H54 (cell line): ENCODE measurements at regions not wholly inside any gene's neighbourhood (a gene's known extent, or its start where the extent isn't known, plus 50 kb on each side); places are given as distances from the start of the nearest gene placed in this dataset.

Experiments
- DNase-seq: peaks from one replicate; pipeline ENCODE4 v3.0.0; 2011; ENCODE audit warnings: low spot score, mixed read lengths; ENCODE audit not compliant: insufficient read length
- FAIRE-seq: peaks from 3 replicates; lab custom pipeline; 2011; peaks lifted over from hg19 to GRCh38; lab: Jason Lieb, UNC
- POLR2A ChIP-seq: IDR thresholded peaks from 2 replicates; pipeline ENCODE4 v1.6.1; 2011; ENCODE audit warnings: low read depth, mild to moderate bottlenecking, low read length

- FAIRE-seq (no peak), DNase-seq (no peak)
- TF ChIP-seq POLR2A, result no peak
Measured at GRCh38 chr17:79405823-79406222, 205.0 kb downstream of the RBFOX3 start.

- DNase-seq (no peak), FAIRE-seq (no peak)
- TF ChIP-seq POLR2A, result no peak
Measured at GRCh38 chr17:79404136-79404911, 206.5 kb downstream of the RBFOX3 start.

- FAIRE-seq (no peak), DNase-seq (no peak)
- no peak for TF ChIP-seq POLR2A
Measured at GRCh38 chr17:79401704-79402674, 208.9 kb downstream of the RBFOX3 start.

- no peak for TF ChIP-seq POLR2A
- DNase-seq, result peak; percentile 85
- FAIRE-seq, result no peak
Measured at GRCh38 chr17:79400989-79401703, 209.7 kb downstream of the RBFOX3 start.

GRCh38 chr17:79399610-79400144 is 211.2 kb downstream of the RBFOX3 start:
- DNase-seq, result no peak
- TF ChIP-seq POLR2A, result no peak
- FAIRE-seq, result no peak

- no peak for DNase-seq
- TF ChIP-seq POLR2A, result no peak
- FAIRE-seq, result no peak
Measured at GRCh38 chr17:79398441-79398840, 212.4 kb downstream of the RBFOX3 start.

- TF ChIP-seq POLR2A, result no peak
- DNase-seq, result no peak
Measured at GRCh38 chr17:79396696-79397095, 214.2 kb downstream of the RBFOX3 start.

GRCh38 chr17:79395545-79395944 is 215.3 kb downstream of the RBFOX3 start:
- FAIRE-seq, result no peak
- TF ChIP-seq POLR2A, result no peak

More at GRCh38 chr17:79396696-79397095, 214.2 kb downstream of the RBFOX3 start:
- FAIRE-seq, result no peak

GRCh38 chr17:79395066-79395465 is 215.8 kb downstream of the RBFOX3 start:
- FAIRE-seq (no peak), DNase-seq (no peak)
- TF ChIP-seq POLR2A, result no peak

More at GRCh38 chr17:79395545-79395944, 215.3 kb downstream of the RBFOX3 start:
- DNase-seq, result no peak

- FAIRE-seq (no peak), DNase-seq (peak; percentile 89)
- no peak for TF ChIP-seq POLR2A
Measured at GRCh38 chr17:79393358-79394052, 217.3 kb downstream of the RBFOX3 start.

- no peak for FAIRE-seq
- no peak for DNase-seq
- no peak for TF ChIP-seq POLR2A
Measured at GRCh38 chr17:79392598-79392997, 218.3 kb downstream of the RBFOX3 start.

- FAIRE-seq (no peak), DNase-seq (peak; percentile 80)
- no peak for TF ChIP-seq POLR2A
Measured at GRCh38 chr17:79391376-79392233, 219.2 kb downstream of the RBFOX3 start.

- no peak for FAIRE-seq
Measured at GRCh38 chr17:79389896-79390295, 221.0 kb downstream of the RBFOX3 start.

More at GRCh38 chr17:79389896-79390295, 221.0 kb downstream of the RBFOX3 start:
- no peak for TF ChIP-seq POLR2A
- DNase-seq, result no peak
